GM18951 (cell line): ENCODE measurements at regions not wholly inside any gene's neighbourhood (a gene's known extent, or its start where the extent isn't known, plus 50 kb on each side); places are given as distances from the start of the nearest gene placed in this dataset.
"Not testable (repeated sequence)": the region's sequence is repeated elsewhere in the genome, so short reads cannot be mapped to it uniquely, and the experiment has no call there.

Experiments
- POLR2A ChIP-seq: IDR thresholded peaks from 4 replicates; pipeline ENCODE4 v1.6.1; 2011; ENCODE audit warnings: mild to moderate bottlenecking; ENCODE audit not compliant: insufficient read length, insufficient read depth; ENCODE audit errors: extremely low read depth
- in situ Hi-C: fragments of 300-500 bp; cut with MboI; formaldehyde crosslinking; loops from one replicate; pipeline ENCODE4 v1.12.0; 2022; ENCODE audit warnings: low sequenced_read_pairs, mixed read lengths, inconsistent platforms; ENCODE audit not compliant: unreplicated experiment

DNA sequence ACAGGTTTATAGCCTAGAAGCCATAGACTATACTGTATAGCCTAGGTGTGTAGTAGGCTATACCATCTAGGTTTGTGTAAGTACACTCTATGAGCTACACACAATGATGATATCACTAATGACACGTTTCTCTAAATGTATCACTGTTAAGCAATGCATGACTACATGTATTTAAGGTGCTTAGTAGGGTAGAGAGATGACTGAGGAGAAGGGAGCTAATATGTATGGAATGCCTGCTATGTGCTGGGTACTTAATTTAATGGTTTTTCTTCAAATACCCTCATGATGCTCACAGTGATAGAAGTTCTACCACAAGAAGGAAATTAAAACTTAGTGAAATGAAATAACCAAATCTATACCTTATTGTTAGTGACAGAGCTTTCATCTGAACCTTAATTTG is 1785.5 kb downstream of the EFNA5 start:
- in situ Hi-C loops: no loop called here
- no peak for TF ChIP-seq POLR2A

DNA sequence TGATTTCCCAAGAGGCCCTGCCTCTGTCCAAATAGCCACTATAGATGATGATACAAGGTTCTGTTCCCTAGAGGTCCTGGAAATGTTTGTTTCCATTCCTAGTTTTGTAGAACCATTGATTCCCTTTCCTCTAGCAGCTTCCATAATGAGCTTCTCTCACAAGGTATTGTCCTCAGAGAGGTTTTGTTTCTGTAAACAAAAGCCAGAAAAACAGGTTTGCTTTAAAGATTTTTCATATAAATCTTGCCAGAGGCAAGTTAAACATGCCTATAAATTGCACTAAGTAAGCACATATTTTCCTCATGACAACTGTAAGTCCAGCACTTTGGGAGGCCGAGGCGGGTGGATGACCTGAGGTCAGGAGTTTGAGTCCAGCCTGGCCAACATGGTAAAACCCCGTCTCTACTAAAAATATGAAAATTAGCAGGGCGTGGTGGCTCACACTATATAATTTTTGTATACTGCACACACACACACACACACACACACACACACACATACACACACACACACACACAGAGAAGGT is 1787.7 kb downstream of the EFNA5 start:
- in situ Hi-C loops: no loop called here
- TF ChIP-seq POLR2A: no peak

DNA sequence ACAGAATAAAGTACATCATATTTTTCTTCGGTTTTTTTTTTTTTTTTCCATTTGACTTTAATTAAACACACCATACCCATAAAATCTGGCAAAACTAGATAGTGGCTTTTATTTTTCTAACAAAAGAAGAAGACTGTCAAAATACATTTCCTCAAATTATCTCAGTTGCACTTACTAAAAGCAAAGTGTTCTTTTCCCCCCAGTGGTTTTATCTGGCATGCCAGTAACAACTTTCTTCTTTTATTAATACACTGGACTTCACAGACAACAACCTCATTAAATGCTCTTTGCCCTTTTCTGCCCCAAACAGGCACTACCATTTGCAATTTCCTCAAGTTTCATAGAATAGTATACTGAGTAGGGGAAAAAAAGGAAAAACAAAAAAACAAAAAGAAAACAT is 1792.3 kb downstream of the EFNA5 start:
- TF ChIP-seq POLR2A: no peak

DNA sequence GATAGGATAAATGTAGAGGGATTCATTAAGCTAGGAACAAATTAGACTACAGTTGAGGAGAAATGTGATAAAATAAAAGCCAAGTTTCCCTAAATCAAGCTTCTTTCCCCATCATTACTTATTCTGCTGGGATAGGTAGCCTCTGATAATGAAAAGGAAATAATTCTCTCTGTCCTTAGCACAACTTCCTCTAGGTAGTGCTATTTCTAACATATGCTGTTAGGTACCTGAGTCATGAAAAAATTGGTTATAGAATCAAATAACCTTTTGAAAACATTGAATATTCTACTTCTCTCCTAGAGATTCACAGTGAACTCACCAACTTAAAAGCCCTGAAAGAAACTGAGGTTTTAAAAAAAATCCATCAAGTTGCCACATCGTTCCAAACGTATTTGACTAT is 1793.1 kb downstream of the EFNA5 start:
- in situ Hi-C loops: no loop called here
- no peak for TF ChIP-seq POLR2A

More for the DNA sequence above, 1792.3 kb downstream of the EFNA5 start:
- in situ Hi-C loops: no loop called here

DNA sequence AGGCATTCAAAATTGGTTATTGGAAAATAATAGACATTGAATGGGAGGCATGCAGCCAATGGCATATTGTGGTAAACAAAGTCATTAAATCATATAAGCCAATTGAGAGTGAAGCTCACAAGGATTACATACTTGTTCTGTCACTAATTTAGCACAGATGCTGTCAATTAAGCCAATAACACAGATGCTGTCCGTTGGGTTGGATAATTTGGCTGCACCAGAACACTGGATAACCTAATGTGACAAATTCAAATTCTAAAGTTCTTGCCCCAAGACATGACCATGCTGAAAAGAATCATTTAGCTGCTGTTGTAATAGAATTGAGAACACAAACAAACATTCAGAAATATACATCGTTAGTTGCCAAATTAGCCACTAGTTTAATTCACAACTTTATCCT is 1796.4 kb downstream of the EFNA5 start:
- in situ Hi-C loops: no loop called here

DNA sequence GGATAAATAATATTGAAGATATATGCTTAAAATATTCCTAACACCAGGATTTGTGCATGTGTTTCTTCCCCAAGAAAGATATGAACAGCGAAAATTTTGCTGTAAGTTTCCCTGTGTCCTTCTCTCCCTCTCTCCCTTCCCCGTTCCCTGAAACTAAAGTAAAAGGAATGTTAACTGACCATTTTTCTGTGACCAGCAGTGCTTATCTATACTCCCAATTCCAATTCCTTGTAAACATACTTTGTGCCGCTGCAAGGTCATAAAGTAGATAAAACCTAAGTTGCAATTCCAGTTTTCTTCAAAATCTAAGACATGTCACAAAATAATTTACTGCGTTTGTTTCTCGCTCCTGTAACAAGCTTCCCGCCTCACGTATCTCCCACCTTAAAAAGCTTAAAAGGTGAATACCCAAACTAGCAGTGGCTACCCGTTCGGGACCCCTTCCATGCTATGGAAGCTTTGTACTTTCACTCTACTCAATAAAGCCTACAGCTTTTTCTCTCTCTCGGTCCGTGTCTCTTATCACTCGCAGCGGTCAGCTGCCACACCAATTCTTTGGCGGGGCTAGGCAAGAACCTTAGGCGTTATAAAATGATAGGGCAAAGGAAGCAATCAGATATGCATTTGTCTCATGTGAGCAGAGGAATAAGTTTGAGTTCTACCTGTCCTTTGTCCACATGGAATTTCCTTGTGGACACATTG is 1798.0 kb downstream of the EFNA5 start:
- in situ Hi-C loops: no loop called here
- no peak for TF ChIP-seq POLR2A

More for the DNA sequence above, 1796.4 kb downstream of the EFNA5 start:
- no peak for TF ChIP-seq POLR2A

DNA sequence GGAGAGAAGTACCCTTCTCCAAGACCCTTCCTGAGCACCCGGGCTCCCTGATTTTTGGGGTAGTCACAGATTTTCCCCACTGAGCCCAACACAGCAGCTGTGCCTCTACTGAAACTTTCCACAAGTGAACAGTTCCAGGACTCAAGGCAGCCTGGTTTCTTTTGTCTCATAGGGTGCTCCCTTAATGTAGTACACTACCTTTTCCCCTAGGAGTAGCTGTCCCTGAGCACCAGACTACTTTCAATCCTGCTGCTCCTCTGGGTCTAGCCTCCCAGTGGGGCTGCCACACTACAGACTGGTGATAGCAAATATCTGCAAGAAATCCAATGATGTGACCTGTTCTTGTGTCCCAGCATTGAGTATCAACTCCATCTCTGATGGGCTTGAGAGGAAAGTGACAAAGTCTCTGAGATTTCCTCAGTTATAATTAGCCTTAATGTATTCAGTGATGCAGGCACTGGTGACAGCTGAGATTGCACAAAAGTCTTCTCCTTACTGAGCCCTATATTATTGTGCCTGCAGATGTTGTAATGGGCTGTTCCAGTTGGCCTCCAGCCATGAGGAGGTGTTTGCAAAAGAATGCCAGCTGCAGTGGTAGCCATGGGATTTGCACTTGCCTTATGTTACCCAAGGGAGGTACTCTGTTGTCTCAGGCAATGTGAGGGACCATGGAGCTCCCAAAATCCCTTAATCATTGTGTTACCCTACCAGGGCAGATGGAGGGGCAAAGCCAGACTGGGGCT is 1802.5 kb downstream of the EFNA5 start:
- in situ Hi-C loops: no loop called here
- TF ChIP-seq POLR2A: no peak

DNA sequence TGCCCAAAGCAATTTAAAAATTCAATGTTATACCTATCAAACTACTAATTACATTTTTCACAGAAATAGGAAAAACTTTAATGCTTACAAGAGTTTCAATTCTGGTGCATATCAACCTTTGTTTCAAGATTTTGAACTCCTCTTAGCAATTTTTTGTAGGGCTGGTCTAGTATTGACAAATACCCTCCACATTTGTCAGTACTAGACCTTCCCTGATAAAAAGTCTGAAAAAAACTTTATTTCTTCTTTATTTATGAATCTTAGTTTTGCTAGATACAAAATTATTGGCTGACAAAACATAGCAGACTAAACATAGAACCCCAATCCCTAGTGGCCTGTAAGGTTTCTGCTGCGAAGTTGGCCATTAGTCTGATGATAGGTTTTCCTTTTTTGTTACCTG is 1804.9 kb downstream of the EFNA5 start:
- TF ChIP-seq POLR2A: no peak
- in situ Hi-C loops: no loop called here

GRCh38 chr5:105859350-105859749 is 1811.4 kb downstream of the EFNA5 start:
- in situ Hi-C loops: not testable (repeated sequence)

- TF ChIP-seq POLR2A: no peak
- in situ Hi-C loops: no loop called here
Measured at GRCh38 chr5:105849701-105850100, 1821.0 kb downstream of the EFNA5 start.

DNA sequence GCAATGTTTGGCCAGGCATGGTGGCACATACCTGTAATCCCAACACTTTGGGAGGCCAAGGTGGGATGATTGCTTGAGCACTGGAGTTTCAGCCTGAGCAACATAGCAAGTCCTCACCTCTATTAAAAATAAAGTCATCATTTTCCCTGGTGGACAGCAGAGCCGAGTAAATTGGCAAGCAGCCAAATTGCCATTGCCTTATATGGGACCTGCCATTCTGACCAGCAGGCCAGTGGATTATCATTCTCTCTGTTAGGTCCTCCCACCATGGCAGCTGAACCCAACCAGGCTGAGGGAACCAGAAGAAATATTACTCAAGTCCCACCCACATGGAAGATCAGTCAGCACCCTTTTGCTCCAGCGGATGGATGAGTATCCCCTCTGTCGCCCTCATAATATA is 1829.9 kb downstream of the EFNA5 start:
- in situ Hi-C loops: no loop called here
- TF ChIP-seq POLR2A: no peak

DNA sequence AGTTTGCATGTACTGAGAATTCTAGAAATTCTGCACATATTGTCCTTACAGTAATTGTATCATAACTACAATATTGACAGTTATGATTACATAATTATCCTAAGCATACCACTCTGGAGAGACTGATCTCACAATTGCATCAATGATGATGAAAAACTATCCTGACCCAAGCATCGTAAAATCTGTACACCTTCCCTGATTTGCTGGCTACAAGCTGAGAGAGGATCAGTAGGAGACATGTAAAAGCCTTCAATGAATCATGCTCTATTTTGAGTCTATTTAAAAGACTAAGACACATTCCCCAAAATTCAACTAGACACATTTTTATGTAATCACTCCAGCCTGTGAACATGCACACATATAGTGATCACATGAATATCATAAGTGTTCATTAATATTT is 1833.8 kb downstream of the EFNA5 start:
- in situ Hi-C loops: no loop called here
- no peak for TF ChIP-seq POLR2A

GRCh38 chr5:105836268-105836667 is 1834.5 kb downstream of the EFNA5 start:
- in situ Hi-C loops: no loop called here
- TF ChIP-seq POLR2A: no peak

- in situ Hi-C loops: no loop called here
- TF ChIP-seq POLR2A: no peak
Measured at GRCh38 chr5:105828821-105829220, 1841.9 kb downstream of the EFNA5 start.
